Coronary artery (tissue), 2 donors: ENCODE measurements at regions not wholly inside any gene's neighbourhood (a gene's known extent, or its start where the extent isn't known, plus 50 kb on each side); places are given as distances from the start of the nearest gene placed in this dataset.

ENCODE experiments used
- DNase-seq: peaks from one replicate; pipeline ENCODE4 v3.0.0-alpha.2; 2017; ENCODE audit warnings: low spot score
- H3K27ac ChIP-seq, 2 donors: fragments of 200-600 bp; sonication (generic); one replicate each; pipeline ENCODE4 v1.5.1; 2016 to 2019
- H3K4me3 ChIP-seq: fragments of 200-600 bp; sonication (generic); 2 replicates; pipeline ENCODE4 v1.5.1; 2016; ENCODE audit warnings: mild to moderate bottlenecking, moderate library complexity
- CTCF ChIP-seq: fragments of 200-600 bp; sonication (generic); IDR thresholded peaks from one replicate; pipeline ENCODE4 v1.5.1; 2019; ENCODE audit warnings: antibody characterized with exemption

GRCh38 chr17:77421630-77421972 is 280.8 kb downstream of the SEC14L1 start:
- no peak overlapping the region for H3K4me3 ChIP-seq
- peak overlapping the region; percentile 42 to 93 for H3K27ac ChIP-seq
- DNase-seq, result no peak
- no peak for TF ChIP-seq CTCF

- H3K4me3 ChIP-seq, result no peak overlapping the region
- H3K27ac ChIP-seq, result peak overlapping the region in 1 of 2 donors; percentile 93
- no peak for DNase-seq
- no peak for TF ChIP-seq CTCF
Measured at GRCh38 chr17:77422104-77422747, 281.5 kb downstream of the SEC14L1 start.

GRCh38 chr17:77422748-77423113 is 282.0 kb downstream of the SEC14L1 start:
- H3K4me3 ChIP-seq, result no peak overlapping the region
- no peak for TF ChIP-seq CTCF
- no peak for DNase-seq
- H3K27ac ChIP-seq, result peak overlapping the region; percentile 93 to 95

- DNase-seq, result peak; percentile 98
- Histone ChIP-seq H3K4me3 (peak overlapping the region; percentile 42), H3K27ac (peak overlapping the region; percentile 93 to 95)
- TF ChIP-seq CTCF, result no peak
Measured at GRCh38 chr17:77423589-77424451, 283.1 kb downstream of the SEC14L1 start.

GRCh38 chr17:77424585-77425344 is 284.0 kb downstream of the SEC14L1 start:
- Histone ChIP-seq H3K27ac (peak overlapping the region; percentile 93 to 95), H3K4me3 (peak overlapping the region; percentile 4)
- no peak for TF ChIP-seq CTCF
- peak; percentile 88 for DNase-seq

GRCh38 chr17:77425348-77425747 is 284.6 kb downstream of the SEC14L1 start:
- no peak for TF ChIP-seq CTCF
- H3K27ac ChIP-seq, result peak overlapping the region; percentile 93 to 95
- DNase-seq, result no peak
- peak overlapping the region; percentile 4 for H3K4me3 ChIP-seq
